Naive B cell (primary cell): ENCODE measurements at regions not wholly inside any gene's neighbourhood (a gene's known extent, or its start where the extent isn't known, plus 50 kb on each side); places are given as distances from the start of the nearest gene placed in this dataset.

Experiments used
- ATAC-seq, 2 donors: fragments of 150-1000 bp; cut with Tn5 transposase; 2 replicates each; pipeline ENCODE4 v1.10.0; 2021; ENCODE audit warnings: low read depth in 2 of 2, mild to moderate bottlenecking in 2 of 2, moderate library complexity in 2 of 2
- DNase-seq: peaks from one replicate; pipeline ENCODE4 v3.0.0; 2022
- H3K27ac Mint-ChIP-seq, 6 donors: one replicate each; pipeline ENCODE4 v1.8.0; 2020 to 2022; ENCODE audit warnings: mild to moderate bottlenecking in 6 of 6, mixed read lengths in 6 of 6, moderate library complexity in 5 of 6, inconsistent platforms in 2 of 6
- H3K27me3 Mint-ChIP-seq, 3 donors: one replicate each; pipeline ENCODE4 v1.8.0; 2021 to 2022; ENCODE audit warnings: mixed read lengths in 3 of 3, mild to moderate bottlenecking in 1 of 3
- H3K36me3 Mint-ChIP-seq, 2 donors: one replicate each; pipeline ENCODE4 v1.8.0; 2020 to 2022; ENCODE audit warnings: mixed read lengths in 2 of 2, inconsistent platforms in 1 of 2, mild to moderate bottlenecking in 1 of 2
- H3K4me1 Mint-ChIP-seq, 3 donors: one replicate each; pipeline ENCODE4 v1.8.0; 2020 to 2022; ENCODE audit warnings: mixed read lengths in 3 of 3, inconsistent platforms in 1 of 3, mild to moderate bottlenecking in 1 of 3, moderate library complexity in 1 of 3
- H3K4me3 Mint-ChIP-seq, 8 donors: one replicate each; pipeline ENCODE4 v1.8.0; 2020 to 2022; ENCODE audit warnings: mild to moderate bottlenecking in 8 of 8, mixed read lengths in 8 of 8, moderate library complexity in 8 of 8, inconsistent platforms in 2 of 8
- H3K9me3 Mint-ChIP-seq, 7 donors: one replicate each; pipeline ENCODE4 v1.8.0; 2020 to 2022; ENCODE audit warnings: mixed read lengths in 7 of 7, mild to moderate bottlenecking in 5 of 7, inconsistent platforms in 2 of 7, moderate library complexity in 1 of 7

DNA sequence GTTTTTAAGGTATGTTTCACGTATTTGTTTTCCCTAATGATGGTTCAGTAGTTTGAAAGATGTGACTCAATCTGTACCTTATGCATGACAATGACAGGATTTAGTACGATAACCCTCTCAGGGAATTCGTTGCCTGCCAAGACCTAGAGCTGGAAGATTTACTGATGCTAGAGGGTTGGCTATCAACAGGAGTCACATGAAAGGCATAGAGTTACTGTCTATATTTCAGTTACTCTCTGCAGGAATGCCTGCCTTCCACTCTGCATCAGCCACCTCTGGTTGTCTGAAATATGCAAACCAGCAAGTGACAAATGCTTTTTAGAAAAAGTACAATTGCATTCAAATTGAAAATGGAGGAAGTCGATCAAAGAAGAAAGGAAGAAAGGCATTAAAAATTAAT is 276.3 kb upstream of the RAG2 start:
- Mint-ChIP-seq H3K4me1 (no peaks in the 10 kb centered on the region), H3K4me3 (no peak overlapping the region), H3K27me3 (peaks cover 0 to 7% (median 0%) of the 10 kb centered on the region in 3 donors), H3K27ac (no peak overlapping the region), H3K36me3 (no peaks in the 10 kb centered on the region), H3K9me3 (peaks cover 0 to 6% (median 0%) of the 10 kb centered on the region in 7 donors)
- no peak for DNase-seq
- no peak for ATAC-seq

DNA sequence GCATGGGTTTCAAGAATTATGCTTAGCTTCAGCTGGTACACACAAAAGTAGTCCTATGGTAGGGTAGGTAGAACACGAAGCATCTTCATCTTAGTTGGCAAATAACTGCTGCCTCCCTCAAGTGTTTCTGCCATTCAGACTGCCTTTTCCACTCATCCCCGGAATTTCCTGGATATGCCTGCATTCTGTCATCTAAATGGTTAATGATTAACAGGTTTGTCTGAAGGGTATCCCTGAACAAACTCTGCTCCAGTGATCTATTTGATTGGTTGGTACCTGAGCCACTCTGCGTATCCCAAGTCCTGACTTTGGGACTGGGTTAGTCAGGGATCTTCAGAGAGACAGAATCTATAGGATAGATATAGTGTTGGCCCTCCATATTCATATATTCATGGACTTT is 272.3 kb upstream of the RAG2 start:
- no peak for ATAC-seq
- Mint-ChIP-seq H3K4me1 (no peaks in the 10 kb centered on the region), H3K36me3 (no peaks in the 10 kb centered on the region), H3K4me3 (no peak overlapping the region), H3K27me3 (no peaks in the 10 kb centered on the region), H3K9me3 (peaks cover 0 to 5% (median 0%) of the 10 kb centered on the region in 7 donors), H3K27ac (peak overlapping the region in 1 of 6 donors; percentile 11)
- DNase-seq = no peak

DNA sequence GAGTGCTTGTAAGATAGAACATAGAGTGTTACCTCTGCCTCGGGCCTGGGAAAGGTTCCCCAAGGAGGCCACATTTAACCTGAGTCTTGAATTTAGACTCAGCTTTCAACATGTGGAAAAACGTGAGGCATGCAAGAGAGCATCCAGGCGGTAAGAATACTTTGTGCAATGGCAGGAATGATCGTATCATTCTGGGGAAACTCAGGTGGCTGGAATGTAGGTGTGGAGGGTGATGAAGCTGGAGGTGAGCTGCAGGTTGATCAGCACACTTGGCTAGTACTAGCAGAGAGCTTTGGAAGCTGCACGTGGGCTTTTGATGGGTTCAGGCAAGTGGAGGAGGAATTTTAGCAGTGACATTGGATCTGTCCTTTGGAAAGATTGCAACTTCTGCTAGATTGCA is 270.3 kb upstream of the RAG2 start:
- peaks cover 0 to 3% (median 0%) of the 10 kb centered on the region in 7 donors for H3K9me3 Mint-ChIP-seq
- H3K27me3 Mint-ChIP-seq = no peaks in the 10 kb centered on the region
- H3K4me1 Mint-ChIP-seq = no peaks in the 10 kb centered on the region
- no peaks in the 10 kb centered on the region for H3K36me3 Mint-ChIP-seq
- no peak overlapping the region for H3K4me3 Mint-ChIP-seq
- no peak overlapping the region for H3K27ac Mint-ChIP-seq
- DNase-seq (no peak), ATAC-seq (no peak)

DNA sequence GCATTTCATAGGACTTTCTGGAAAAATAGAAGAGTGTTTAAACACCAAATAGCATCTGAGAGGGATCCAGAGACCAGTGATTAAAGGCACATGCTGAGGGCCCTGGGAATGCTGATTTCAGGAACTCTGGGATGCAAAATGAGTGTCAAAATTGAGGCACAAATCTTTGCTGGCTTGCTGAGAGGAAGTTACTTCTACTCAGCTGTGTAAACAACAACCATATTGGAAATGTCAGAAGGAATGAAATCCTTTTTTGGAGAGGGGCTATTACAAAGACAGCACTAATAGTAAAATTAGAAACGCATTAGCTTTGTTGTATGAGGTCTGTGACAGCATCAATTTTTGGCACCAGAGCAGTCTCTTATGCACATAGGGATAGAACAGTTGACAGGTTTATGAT is 267.8 kb upstream of the RAG2 start:
- Mint-ChIP-seq H3K4me3 (no peak overlapping the region), H3K27ac (no peak overlapping the region), H3K36me3 (no peaks in the 10 kb centered on the region), H3K27me3 (no peaks in the 10 kb centered on the region), H3K4me1 (no peaks in the 10 kb centered on the region), H3K9me3 (peaks cover 0 to 3% (median 0%) of the 10 kb centered on the region in 7 donors)
- ATAC-seq (no peak), DNase-seq (no peak)

DNA sequence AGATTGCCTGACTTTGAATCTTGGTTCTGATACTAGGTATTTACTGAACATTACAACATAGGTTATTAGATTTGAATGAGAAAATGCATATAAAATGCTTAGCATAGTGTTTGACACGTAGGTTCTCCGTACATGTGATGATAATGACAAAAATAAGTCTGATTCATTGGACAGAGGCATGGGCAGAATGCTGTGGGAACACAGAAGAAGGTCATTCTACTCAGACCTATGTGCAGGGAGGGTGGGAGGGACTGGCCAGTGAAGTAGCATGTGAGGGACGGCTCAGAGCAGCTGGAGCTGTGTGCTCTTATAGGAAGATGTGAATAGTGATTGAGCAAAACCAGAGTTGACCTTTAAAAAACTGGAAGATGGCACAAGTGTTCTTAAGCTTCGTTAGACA is 256.8 kb upstream of the RAG2 start:
- DNase-seq (no peak), ATAC-seq (no peak)
- Mint-ChIP-seq H3K36me3 (no peaks in the 10 kb centered on the region), H3K27ac (no peak overlapping the region), H3K9me3 (peaks cover 0 to 4% (median 0%) of the 10 kb centered on the region in 7 donors), H3K4me3 (no peak overlapping the region), H3K4me1 (no peaks in the 10 kb centered on the region), H3K27me3 (peaks cover 0 to 11% (median 4%) of the 10 kb centered on the region in 3 donors)

DNA sequence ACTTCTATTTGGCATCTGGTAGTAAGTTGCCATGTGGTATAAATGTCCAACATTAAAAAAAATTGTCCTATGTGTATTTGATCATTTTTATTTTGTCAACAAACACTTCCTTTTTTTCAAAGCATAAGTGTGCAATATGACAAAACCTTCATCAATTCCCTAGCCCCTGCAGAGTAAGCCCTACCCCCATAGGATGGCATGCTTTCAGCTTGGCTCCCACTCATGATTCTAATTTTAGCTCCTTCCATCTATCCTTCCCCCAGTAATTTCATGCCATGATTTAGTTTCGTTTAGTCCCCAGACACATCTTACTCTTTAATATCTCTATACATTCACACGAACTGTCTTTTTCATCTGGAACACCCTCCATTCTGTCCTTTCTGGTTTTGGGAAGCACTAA is 250.6 kb upstream of the RAG2 start:
- ATAC-seq (no peak), DNase-seq (no peak)
- Mint-ChIP-seq H3K27ac (no peak overlapping the region), H3K36me3 (no peaks in the 10 kb centered on the region), H3K4me1 (no peaks in the 10 kb centered on the region), H3K9me3 (no peaks in the 10 kb centered on the region), H3K27me3 (peaks cover 0 to 24% (median 0%) of the 10 kb centered on the region in 3 donors), H3K4me3 (no peak overlapping the region)

DNA sequence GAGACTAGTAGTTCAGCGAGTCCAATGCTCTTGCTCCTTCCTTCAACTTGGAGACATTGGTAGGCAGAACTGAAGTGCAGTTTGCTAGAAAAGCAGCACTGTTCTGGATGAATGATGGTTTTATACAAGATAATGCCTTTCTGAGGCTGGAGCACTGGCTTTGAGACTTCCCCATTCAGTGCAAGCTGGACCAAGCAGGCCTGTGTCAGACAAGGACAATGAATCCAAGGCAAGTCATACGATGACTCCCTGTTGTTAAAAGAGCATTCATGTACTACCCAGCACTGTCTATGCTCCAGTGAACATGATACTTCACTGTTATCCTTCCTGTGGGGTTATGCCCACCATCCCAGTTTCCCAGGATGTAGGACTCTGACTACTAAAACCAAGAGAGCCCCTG is 242.3 kb upstream of the RAG2 start:
- Mint-ChIP-seq H3K4me1 (no peaks in the 10 kb centered on the region), H3K9me3 (peaks cover 0 to 5% (median 3%) of the 10 kb centered on the region in 7 donors), H3K27me3 (peaks cover 0 to 10% (median 8%) of the 10 kb centered on the region in 3 donors), H3K4me3 (no peak overlapping the region), H3K27ac (no peak overlapping the region), H3K36me3 (no peaks in the 10 kb centered on the region)
- ATAC-seq = no peak
- DNase-seq = no peak

DNA sequence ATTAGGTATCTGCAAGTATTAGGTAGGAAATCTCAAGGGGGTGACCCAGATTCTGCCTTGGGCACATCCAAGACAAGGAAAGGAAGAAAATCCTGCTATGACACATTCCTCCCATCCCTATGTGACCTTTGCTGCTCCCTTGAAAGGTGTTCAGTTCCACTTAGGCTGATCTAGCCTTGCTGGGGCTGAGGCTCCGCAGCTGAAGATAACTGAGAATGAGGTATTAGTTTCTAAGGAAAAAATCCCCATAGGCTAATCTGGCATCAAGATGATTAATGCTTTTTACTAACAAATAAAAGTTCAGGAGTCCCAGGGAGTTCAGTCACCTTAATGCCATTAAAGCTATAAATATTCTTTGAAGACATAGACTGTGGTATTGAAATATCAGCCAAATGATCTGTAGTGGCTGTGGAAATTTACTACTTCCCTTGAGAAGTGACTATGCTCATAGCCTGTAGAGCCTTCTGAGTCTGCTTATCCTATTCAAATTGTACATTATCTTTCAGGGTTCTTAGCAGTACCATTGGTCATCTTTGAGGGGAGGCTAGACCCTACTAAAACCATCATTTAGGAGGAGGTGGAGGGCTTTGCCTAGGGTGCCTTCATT is 239.9 kb upstream of the RAG2 start:
- ATAC-seq (no peak), DNase-seq (no peak)
- peaks cover 0 to 9% (median 3%) of the 10 kb centered on the region in 7 donors for H3K9me3 Mint-ChIP-seq
- no peak overlapping the region for H3K27ac Mint-ChIP-seq
- no peaks in the 10 kb centered on the region for H3K36me3 Mint-ChIP-seq
- H3K4me3 Mint-ChIP-seq = no peak overlapping the region
- H3K27me3 Mint-ChIP-seq = peaks cover 0 to 15% (median 5%) of the 10 kb centered on the region in 3 donors
- no peaks in the 10 kb centered on the region for H3K4me1 Mint-ChIP-seq

DNA sequence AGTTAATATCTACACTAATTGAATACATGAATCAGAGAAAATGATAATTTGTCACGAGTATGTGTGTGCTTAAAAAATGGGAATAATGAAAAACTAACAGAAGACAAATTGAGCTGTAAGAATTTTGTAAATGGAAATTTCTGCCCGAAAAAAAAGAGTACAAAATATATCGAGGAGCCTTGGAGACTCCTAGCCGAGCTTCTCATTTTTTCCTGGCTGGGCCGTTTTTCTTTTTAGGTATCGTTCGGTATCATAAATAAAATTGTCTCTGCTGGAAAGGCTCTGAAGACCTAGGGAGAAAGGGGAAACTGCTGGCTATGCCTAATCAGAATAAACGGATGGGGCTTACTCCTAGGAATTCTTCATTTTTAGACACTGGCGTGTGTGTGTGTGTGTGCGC is 227.2 kb upstream of the RAG2 start:
- no peak overlapping the region for H3K27ac Mint-ChIP-seq
- H3K9me3 Mint-ChIP-seq = peaks cover 0 to 13% (median 5%) of the 10 kb centered on the region in 7 donors
- ATAC-seq = no peak
- H3K4me3 Mint-ChIP-seq = no peak overlapping the region
- H3K27me3 Mint-ChIP-seq = peaks cover 0 to 5% (median 4%) of the 10 kb centered on the region in 3 donors
- DNase-seq = no peak
- no peaks in the 10 kb centered on the region for H3K36me3 Mint-ChIP-seq
- no peaks in the 10 kb centered on the region for H3K4me1 Mint-ChIP-seq

DNA sequence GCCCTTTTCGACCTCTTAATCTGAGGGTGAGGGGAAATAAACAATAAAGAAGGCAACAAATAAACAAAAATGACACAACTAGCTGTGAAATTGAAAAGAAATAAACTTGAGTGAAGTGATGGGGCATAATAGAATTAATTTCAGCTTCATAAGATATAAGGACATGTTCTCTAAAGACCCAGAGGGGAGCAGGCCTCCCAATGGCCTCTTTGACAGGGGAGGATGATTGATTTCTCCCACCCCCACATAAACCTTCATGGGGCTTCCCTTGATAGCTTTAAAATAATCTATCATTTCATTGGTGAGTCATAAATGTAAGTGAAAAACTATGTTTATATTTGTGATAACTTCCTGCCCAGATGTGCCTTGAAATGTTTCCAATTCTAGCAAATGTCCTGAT is 226.3 kb upstream of the RAG2 start:
- Mint-ChIP-seq H3K36me3 (no peaks in the 10 kb centered on the region), H3K4me3 (no peak overlapping the region), H3K9me3 (peaks cover 4 to 13% (median 5%) of the 10 kb centered on the region in 7 donors), H3K27ac (no peak overlapping the region), H3K27me3 (peaks cover 0 to 12% (median 10%) of the 10 kb centered on the region in 3 donors), H3K4me1 (no peaks in the 10 kb centered on the region)
- DNase-seq (no peak), ATAC-seq (no peak)

DNA sequence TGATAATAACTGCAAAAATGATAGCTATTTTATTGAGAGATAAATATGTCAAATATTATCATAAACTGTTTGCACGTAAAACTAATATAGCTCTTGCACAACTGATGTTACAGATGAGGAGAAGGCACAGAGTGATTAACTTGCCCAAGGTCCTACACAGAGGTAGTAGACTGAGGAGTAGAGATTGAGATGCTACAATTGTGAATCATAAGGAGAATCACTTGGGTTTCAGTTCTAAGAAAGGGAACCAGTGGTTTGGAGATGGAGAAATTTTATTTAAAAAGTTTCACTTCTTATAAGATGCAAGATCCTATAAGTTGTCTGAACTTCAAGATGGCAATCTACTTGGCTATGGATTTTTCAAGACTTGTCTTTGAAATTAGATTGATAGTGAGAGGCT is 224.8 kb upstream of the RAG2 start:
- peaks cover 0 to 15% (median 10%) of the 10 kb centered on the region in 3 donors for H3K27me3 Mint-ChIP-seq
- H3K36me3 Mint-ChIP-seq = no peaks in the 10 kb centered on the region
- H3K9me3 Mint-ChIP-seq = peaks cover 0 to 5% (median 0%) of the 10 kb centered on the region in 7 donors
- no peaks in the 10 kb centered on the region for H3K4me1 Mint-ChIP-seq
- ATAC-seq = no peak
- no peak overlapping the region for H3K27ac Mint-ChIP-seq
- no peak overlapping the region for H3K4me3 Mint-ChIP-seq
- no peak for DNase-seq

DNA sequence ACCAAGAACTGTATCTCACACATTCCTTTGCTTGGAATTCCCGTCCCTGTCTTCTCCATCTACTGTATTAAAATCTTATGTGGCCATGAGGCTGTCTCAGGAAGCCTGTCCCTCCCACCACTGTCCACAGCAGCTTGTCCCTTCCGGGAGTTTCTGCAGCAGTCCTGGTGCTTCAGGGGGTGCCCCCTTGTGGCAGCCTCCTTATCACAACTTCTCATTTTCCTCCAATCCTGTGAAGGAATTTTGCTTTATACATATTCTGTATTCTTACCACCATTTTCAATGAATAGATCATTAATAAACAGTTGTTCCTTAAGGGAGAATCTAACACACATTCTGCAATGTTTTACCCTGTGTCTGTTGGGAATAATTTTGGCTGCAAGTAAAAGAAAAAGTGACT is 220.4 kb upstream of the RAG2 start:
- ATAC-seq (no peak), DNase-seq (no peak)
- H3K27ac Mint-ChIP-seq = no peak overlapping the region
- no peaks in the 10 kb centered on the region for H3K36me3 Mint-ChIP-seq
- H3K4me1 Mint-ChIP-seq = no peaks in the 10 kb centered on the region
- H3K27me3 Mint-ChIP-seq = peaks cover 0 to 16% (median 16%) of the 10 kb centered on the region in 3 donors
- H3K9me3 Mint-ChIP-seq = peaks cover 0 to 5% (median 1%) of the 10 kb centered on the region in 7 donors
- H3K4me3 Mint-ChIP-seq = no peak overlapping the region

DNA sequence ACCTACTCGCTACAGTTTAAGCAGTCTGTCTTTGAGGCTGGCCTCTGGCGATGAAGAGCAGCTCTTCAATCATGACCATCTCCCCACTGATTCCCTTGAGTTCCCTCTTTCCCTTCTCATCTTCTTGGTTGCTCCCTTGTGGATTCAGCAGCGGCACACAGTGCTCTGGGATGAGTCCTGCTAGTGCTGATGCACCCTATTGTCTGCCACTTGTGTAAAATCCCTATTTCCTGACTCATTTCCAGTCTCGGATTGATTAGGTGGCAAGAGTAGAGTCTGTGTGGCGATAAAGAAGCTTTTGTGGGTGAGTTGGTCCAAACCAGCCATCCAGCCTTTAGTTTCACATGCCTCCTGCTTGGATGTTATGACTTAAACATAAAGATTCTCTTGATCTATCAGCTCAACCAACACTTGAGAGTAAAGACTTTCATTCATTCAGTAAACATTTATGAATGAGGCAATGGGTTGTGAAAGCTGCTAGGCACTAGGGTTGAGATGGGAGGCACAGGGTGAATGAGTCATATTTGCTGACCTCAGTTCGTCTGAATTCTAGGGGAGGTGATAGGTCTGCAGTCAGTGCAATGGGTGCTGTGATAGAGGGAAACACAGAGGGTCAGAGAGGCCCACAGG is 219.4 kb upstream of the RAG2 start:
- ATAC-seq (no peak), DNase-seq (no peak)
- Mint-ChIP-seq H3K36me3 (no peaks in the 10 kb centered on the region), H3K27me3 (peaks cover 0 to 21% (median 16%) of the 10 kb centered on the region in 3 donors), H3K27ac (no peak overlapping the region), H3K4me1 (no peaks in the 10 kb centered on the region), H3K4me3 (no peak overlapping the region), H3K9me3 (peaks cover 0 to 7% (median 1%) of the 10 kb centered on the region in 7 donors)

DNA sequence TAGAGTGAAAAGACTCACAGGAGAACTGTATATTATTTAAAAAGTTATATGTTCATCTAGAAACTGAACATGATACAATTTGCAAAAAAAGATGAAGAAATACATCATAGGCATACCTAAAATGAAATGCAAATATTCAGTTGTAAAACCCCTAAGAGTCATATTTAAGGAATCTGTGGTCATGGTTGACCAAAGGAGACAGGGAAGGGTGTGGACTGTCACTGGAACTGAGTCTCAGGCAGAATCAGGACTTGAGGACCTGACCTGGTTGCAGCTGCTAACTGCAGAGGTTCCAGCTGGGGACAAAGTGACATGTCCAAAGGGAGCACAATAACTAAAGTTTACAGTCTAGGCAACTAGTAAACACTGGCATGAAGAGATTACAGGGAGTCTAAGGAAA is 211.3 kb upstream of the RAG2 start:
- Mint-ChIP-seq H3K9me3 (peaks cover 0 to 3% (median 0%) of the 10 kb centered on the region in 7 donors), H3K27me3 (peaks cover 0 to 21% (median 20%) of the 10 kb centered on the region in 3 donors), H3K4me3 (no peak overlapping the region), H3K4me1 (no peaks in the 10 kb centered on the region), H3K27ac (no peak overlapping the region), H3K36me3 (no peaks in the 10 kb centered on the region)
- ATAC-seq (no peak), DNase-seq (no peak)
